ENCODE measurements at regions not wholly inside any gene's neighbourhood (a gene's known extent, or its start where the extent isn't known, plus 50 kb on each side); places are given as distances from the start of the nearest gene placed in this dataset.
A peak's percentile ranks its signal among the peaks of the same experiment; 100 is the strongest.

DNA sequence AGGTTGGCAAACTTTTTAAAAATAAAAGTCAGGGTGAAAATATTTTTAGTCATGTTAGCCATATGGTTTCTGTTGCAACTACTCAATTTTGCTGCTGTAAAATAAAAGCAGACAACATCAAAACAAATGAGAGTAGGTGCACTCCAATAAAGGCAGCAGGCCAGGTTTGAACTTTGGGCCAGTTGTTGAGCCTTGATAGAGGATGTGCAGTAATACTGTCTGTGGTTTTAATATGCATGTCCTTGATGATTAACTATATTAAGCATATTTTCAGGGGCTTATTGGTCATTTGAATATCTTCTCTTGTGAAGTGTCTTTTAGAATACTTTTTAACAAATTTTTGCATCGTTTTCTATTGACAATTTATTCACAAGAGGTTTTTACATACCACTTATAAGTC is 1399.9 kb upstream of the B3GALT2 start:
- H3K4me2 ChIP-seq: no peak overlapping the region
- no peaks in the 10 kb centered on the region for H4K20me1 ChIP-seq (ENCODE audit: low read depth)
- TF ChIP-seq, protein P1, sequence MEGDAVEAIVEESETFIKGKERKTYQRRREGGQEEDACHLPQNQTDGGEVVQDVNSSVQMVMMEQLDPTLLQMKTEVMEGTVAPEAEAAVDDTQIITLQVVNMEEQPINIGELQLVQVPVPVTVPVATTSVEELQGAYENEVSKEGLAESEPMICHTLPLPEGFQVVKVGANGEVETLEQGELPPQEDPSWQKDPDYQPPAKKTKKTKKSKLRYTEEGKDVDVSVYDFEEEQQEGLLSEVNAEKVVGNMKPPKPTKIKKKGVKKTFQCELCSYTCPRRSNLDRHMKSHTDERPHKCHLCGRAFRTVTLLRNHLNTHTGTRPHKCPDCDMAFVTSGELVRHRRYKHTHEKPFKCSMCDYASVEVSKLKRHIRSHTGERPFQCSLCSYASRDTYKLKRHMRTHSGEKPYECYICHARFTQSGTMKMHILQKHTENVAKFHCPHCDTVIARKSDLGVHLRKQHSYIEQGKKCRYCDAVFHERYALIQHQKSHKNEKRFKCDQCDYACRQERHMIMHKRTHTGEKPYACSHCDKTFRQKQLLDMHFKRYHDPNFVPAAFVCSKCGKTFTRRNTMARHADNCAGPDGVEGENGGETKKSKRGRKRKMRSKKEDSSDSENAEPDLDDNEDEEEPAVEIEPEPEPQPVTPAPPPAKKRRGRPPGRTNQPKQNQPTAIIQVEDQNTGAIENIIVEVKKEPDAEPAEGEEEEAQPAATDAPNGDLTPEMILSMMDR (IDR thresholded peaks at IDR 0.05): no peak
- TF ChIP-seq EZH2 (IDR thresholded peaks at IDR 0.05) (no peak), EZH2phosphoT487 (IDR thresholded peaks at IDR 0.05) (no peak)
- H3K36me3 ChIP-seq: no peaks in the 10 kb centered on the region
- H3K9ac ChIP-seq: no peak overlapping the region
- no peaks in the 10 kb centered on the region for H3K9me3 Mint-ChIP-seq
- no peaks in the 10 kb centered on the region for H3K79me2 ChIP-seq (ENCODE audit: low read depth)
- no peaks in the 10 kb centered on the region for H3K9me3 ChIP-seq (ENCODE audit: low read depth)
- H3K4me3 ChIP-seq: no peak overlapping the region
- H3K4me1 Mint-ChIP-seq: no peaks in the 10 kb centered on the region
- no peaks in the 10 kb centered on the region for H3K27me3 Mint-ChIP-seq (ENCODE audit: insufficient read depth, low read depth)
- H3K27ac ChIP-seq: no peak overlapping the region
- H3K4me1 ChIP-seq: no peaks in the 10 kb centered on the region
- H2AFZ ChIP-seq (replicated peaks): no peak overlapping the region
- DNase-seq (ENCODE audit: low spot score): no peak
- H3K4me3 Mint-ChIP-seq: no peak overlapping the region
- H3F3A ChIP-seq (ENCODE audit: low read depth): no peaks in the 10 kb centered on the region
- no peaks in the 10 kb centered on the region for H3K36me3 Mint-ChIP-seq
- no peak overlapping the region for H3K27ac Mint-ChIP-seq
- no peaks in the 10 kb centered on the region for H3K27me3 ChIP-seq

DNA sequence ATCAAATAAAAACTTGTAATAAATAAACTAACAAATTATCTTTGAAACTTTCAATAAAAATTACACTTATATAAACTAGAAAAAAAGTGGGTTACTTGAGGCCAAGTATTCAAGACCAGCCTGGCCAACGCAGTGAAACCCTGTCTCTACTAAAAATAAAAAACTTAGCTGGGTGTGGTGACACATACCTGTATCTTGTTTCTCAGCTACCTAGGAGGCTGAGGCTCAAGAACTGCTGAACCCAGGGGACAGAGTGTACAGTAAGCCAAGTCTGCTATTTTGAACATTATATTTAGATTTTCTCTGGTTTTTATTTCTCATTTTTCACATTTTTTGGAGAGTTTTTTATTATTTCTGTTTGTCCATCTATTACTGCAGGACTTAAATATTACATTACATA is 1397.6 kb upstream of the B3GALT2 start:
- H2AFZ ChIP-seq (replicated peaks): no peak overlapping the region
- no peaks in the 10 kb centered on the region for H3K36me3 ChIP-seq
- H3K9me3 ChIP-seq (ENCODE audit: low read depth): no peaks in the 10 kb centered on the region
- H3F3A ChIP-seq (ENCODE audit: low read depth): no peaks in the 10 kb centered on the region
- H3K4me1 Mint-ChIP-seq: no peaks in the 10 kb centered on the region
- no peaks in the 10 kb centered on the region for H3K4me1 ChIP-seq
- TF ChIP-seq EZH2phosphoT487 (IDR thresholded peaks at IDR 0.05) (no peak), EZH2 (IDR thresholded peaks at IDR 0.05) (no peak)
- TF ChIP-seq, protein P1 (IDR thresholded peaks at IDR 0.05): no peak
- H4K20me1 ChIP-seq (ENCODE audit: low read depth): no peaks in the 10 kb centered on the region
- no peaks in the 10 kb centered on the region for H3K79me2 ChIP-seq (ENCODE audit: low read depth)
- no peak overlapping the region for H3K4me3 Mint-ChIP-seq
- no peak overlapping the region for H3K27ac Mint-ChIP-seq
- H3K27me3 ChIP-seq: no peaks in the 10 kb centered on the region
- no peak overlapping the region for H3K4me2 ChIP-seq
- H3K4me3 ChIP-seq: no peak overlapping the region
- no peaks in the 10 kb centered on the region for H3K27me3 Mint-ChIP-seq (ENCODE audit: insufficient read depth, low read depth)
- no peak for DNase-seq (ENCODE audit: low spot score)
- H3K9me3 Mint-ChIP-seq: no peaks in the 10 kb centered on the region
- H3K27ac ChIP-seq: no peak overlapping the region
- no peaks in the 10 kb centered on the region for H3K36me3 Mint-ChIP-seq
- H3K9ac ChIP-seq: no peak overlapping the region

DNA sequence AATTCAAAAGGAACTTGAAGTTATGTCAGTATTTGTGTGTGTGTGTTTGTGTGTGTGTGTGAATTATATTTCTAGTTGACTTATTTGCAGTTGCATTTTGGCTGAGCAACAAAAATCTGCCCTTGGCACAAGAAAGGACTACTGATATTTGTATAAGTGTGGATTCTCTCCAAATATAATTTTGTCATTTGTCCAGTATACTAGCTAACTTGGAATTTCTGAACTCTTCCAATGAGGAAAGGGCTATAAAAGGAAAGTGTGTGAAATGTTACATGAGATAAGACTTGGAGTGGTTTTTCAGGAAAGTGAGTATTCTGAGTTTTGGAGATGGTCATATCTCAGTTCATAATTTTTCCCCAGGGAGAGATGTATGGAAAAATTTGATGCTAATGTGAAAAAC is 1384.1 kb upstream of the B3GALT2 start:
- Histone ChIP-seq H3K4me1 (no peaks in the 10 kb centered on the region), H3K36me3 (no peaks in the 10 kb centered on the region), H2AFZ (replicated peaks) (no peak overlapping the region), H3K4me2 (no peak overlapping the region), H3K4me3 (no peak overlapping the region), H4K20me1 (ENCODE audit: low read depth) (no peaks in the 10 kb centered on the region), H3K9ac (no peak overlapping the region), H3K27ac (no peak overlapping the region), H3K9me3 (ENCODE audit: low read depth) (no peaks in the 10 kb centered on the region), H3K79me2 (ENCODE audit: low read depth) (no peaks in the 10 kb centered on the region), H3K27me3 (no peaks in the 10 kb centered on the region), H3F3A (ENCODE audit: low read depth) (no peaks in the 10 kb centered on the region)
- peaks cover 2% of the 10 kb centered on the region for H3K27me3 Mint-ChIP-seq (ENCODE audit: insufficient read depth, low read depth)
- H3K4me1 Mint-ChIP-seq: no peaks in the 10 kb centered on the region
- DNase-seq (ENCODE audit: low spot score): no peak
- TF ChIP-seq EZH2 (IDR thresholded peaks at IDR 0.05): no peak
- no peak for TF ChIP-seq EZH2phosphoT487 (IDR thresholded peaks at IDR 0.05)
- TF ChIP-seq, protein P1 (IDR thresholded peaks at IDR 0.05): no peak
- no peaks in the 10 kb centered on the region for H3K36me3 Mint-ChIP-seq
- H3K4me3 Mint-ChIP-seq: no peak overlapping the region
- H3K27ac Mint-ChIP-seq: no peak overlapping the region
- no peaks in the 10 kb centered on the region for H3K9me3 Mint-ChIP-seq

DNA sequence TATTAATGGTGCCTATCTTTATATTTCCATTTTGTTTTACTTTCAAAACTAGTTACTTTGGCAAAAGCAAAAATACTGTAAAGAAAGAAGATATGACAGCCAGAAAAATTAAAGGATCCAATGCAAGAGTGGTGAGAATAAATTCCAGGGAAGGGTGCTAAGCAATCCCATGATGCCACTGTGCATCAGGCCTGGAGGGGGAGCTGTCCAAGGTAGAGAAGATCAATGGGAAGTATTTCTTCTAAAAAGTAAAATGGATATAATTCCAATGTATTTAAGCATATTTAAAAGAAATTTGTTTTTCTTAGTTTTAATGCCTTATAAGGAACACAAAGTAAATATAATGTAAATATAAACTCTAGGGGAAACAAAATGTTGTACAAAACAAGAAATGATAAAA is 1382.2 kb upstream of the B3GALT2 start:
- Histone ChIP-seq H4K20me1 (ENCODE audit: low read depth) (no peaks in the 10 kb centered on the region), H3K4me2 (no peak overlapping the region), H3K4me3 (no peak overlapping the region), H3K9ac (no peak overlapping the region), H3K36me3 (no peaks in the 10 kb centered on the region), H3K9me3 (ENCODE audit: low read depth) (no peaks in the 10 kb centered on the region), H2AFZ (replicated peaks) (no peak overlapping the region), H3K4me1 (no peaks in the 10 kb centered on the region), H3K27me3 (no peaks in the 10 kb centered on the region), H3F3A (ENCODE audit: low read depth) (no peaks in the 10 kb centered on the region), H3K79me2 (ENCODE audit: low read depth) (no peaks in the 10 kb centered on the region), H3K27ac (no peak overlapping the region)
- no peak overlapping the region for H3K4me3 Mint-ChIP-seq
- no peak overlapping the region for H3K27ac Mint-ChIP-seq
- no peak for TF ChIP-seq EZH2 (IDR thresholded peaks at IDR 0.05)
- TF ChIP-seq, protein P1 (IDR thresholded peaks at IDR 0.05): peak; percentile 28
- no peaks in the 10 kb centered on the region for H3K4me1 Mint-ChIP-seq
- peak; percentile 11 for DNase-seq (ENCODE audit: low spot score)
- H3K36me3 Mint-ChIP-seq: no peaks in the 10 kb centered on the region
- no peaks in the 10 kb centered on the region for H3K9me3 Mint-ChIP-seq
- peaks cover 2% of the 10 kb centered on the region for H3K27me3 Mint-ChIP-seq (ENCODE audit: insufficient read depth, low read depth)

All from neural progenitor cell (in vitro differentiated cells).